ENCODE measurements at regions not wholly inside any gene's neighbourhood (a gene's known extent, or its start where the extent isn't known, plus 50 kb on each side); places are given as distances from the start of the nearest gene placed in this dataset.

DNA sequence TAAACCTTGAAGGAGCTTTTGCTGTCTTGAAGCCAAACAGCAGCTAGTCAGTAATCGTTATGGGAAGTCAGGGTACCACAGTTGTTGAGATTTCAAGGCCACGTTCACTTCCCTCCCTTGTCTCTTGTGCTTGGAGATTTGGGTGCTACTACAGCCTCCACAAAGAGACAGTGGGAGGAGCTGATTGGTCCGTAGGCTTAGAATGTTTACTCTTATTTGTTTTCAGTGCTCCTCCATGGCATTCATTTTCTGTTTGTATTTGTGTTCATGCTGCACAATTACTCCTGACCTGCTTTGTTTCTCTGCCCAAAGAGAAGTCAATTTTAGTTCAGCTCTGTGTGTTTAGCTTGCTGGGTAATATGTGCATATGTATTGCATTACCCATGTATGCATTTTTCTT is 147.7 kb downstream of the PRL start:
- TF ChIP-seq, protein P1, sequence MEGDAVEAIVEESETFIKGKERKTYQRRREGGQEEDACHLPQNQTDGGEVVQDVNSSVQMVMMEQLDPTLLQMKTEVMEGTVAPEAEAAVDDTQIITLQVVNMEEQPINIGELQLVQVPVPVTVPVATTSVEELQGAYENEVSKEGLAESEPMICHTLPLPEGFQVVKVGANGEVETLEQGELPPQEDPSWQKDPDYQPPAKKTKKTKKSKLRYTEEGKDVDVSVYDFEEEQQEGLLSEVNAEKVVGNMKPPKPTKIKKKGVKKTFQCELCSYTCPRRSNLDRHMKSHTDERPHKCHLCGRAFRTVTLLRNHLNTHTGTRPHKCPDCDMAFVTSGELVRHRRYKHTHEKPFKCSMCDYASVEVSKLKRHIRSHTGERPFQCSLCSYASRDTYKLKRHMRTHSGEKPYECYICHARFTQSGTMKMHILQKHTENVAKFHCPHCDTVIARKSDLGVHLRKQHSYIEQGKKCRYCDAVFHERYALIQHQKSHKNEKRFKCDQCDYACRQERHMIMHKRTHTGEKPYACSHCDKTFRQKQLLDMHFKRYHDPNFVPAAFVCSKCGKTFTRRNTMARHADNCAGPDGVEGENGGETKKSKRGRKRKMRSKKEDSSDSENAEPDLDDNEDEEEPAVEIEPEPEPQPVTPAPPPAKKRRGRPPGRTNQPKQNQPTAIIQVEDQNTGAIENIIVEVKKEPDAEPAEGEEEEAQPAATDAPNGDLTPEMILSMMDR (IDR thresholded peaks at IDR 0.05; ENCODE audit: extremely low read depth in 1 of 2, insufficient read depth in 1 of 2, low read depth in 1 of 2, low read length in 2 of 2), result no peak
- no peak for TF ChIP-seq EZH2 (IDR thresholded peaks at IDR 0.05; ENCODE audit: borderline replicate concordance, low read depth, low read length, severe bottlenecking)
- no peak for TF ChIP-seq POLR2AphosphoS5 (IDR thresholded peaks at IDR 0.05; ENCODE audit: insufficient read depth, low read depth, low read length)
- TF ChIP-seq JUN (IDR thresholded peaks at IDR 0.05; ENCODE audit: borderline replicate concordance, insufficient read depth, insufficient read length, low read depth), result no peak
- TF ChIP-seq POLR2A (IDR thresholded peaks at IDR 0.05; ENCODE audit: low read depth, low read length), result no peak
- TF ChIP-seq, protein P2, sequence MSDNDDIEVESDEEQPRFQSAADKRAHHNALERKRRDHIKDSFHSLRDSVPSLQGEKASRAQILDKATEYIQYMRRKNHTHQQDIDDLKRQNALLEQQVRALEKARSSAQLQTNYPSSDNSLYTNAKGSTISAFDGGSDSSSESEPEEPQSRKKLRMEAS (IDR thresholded peaks at IDR 0.05; ENCODE audit: insufficient read depth, insufficient read length), result no peak

Measured in endothelial cell of umbilical vein (primary cell).